Neural progenitor cell (in vitro differentiated cells): ENCODE measurements at regions not wholly inside any gene's neighbourhood (a gene's known extent, or its start where the extent isn't known, plus 50 kb on each side); places are given as distances from the start of the nearest gene placed in this dataset.

Source experiments
- DNase-seq: peaks from one replicate; pipeline ENCODE4 v3.0.0-alpha.2; 2016; ENCODE audit warnings: low spot score
- H2AFZ ChIP-seq: fragments of 200-600 bp; sonication (generic); replicated peaks from 2 replicates; pipeline ENCODE4 v1.6.1; 2016; ENCODE audit warnings: antibody characterized with exemption
- H3F3A ChIP-seq: fragments of 200-600 bp; sonication (generic); 2 replicates; pipeline ENCODE4 v1.6.1; 2016; ENCODE audit warnings: antibody characterized with exemption, low read depth
- H3K27ac ChIP-seq: fragments of 200-600 bp; sonication (generic); 2 replicates; pipeline ENCODE4 v1.5.1; 2016; ENCODE audit warnings: mild to moderate bottlenecking
- H3K27me3 ChIP-seq: fragments of 200-600 bp; sonication (generic); 2 replicates; pipeline ENCODE4 v1.6.1; 2016; ENCODE audit warnings: mild to moderate bottlenecking, moderate library complexity
- H3K36me3 ChIP-seq: fragments of 200-600 bp; sonication (generic); 2 replicates; pipeline ENCODE4 v1.5.1; 2016
- H3K4me1 ChIP-seq: fragments of 200-600 bp; sonication (generic); 2 replicates; pipeline ENCODE4 v1.6.1; 2016; ENCODE audit warnings: mixed run types
- H3K4me2 ChIP-seq: fragments of 200-600 bp; sonication (generic); 2 replicates; pipeline ENCODE4 v1.6.1; 2016
- H3K4me3 ChIP-seq: fragments of 200-600 bp; sonication (generic); 2 replicates; pipeline ENCODE4 v1.5.1; 2016
- H3K79me2 ChIP-seq: fragments of 200-600 bp; sonication (generic); 2 replicates; pipeline ENCODE4 v1.6.1; 2016; ENCODE audit warnings: low read depth
- H3K9ac ChIP-seq: fragments of 200-600 bp; sonication (generic); 2 replicates; pipeline ENCODE4 v1.6.1; 2016
- H3K9me3 ChIP-seq: fragments of 200-600 bp; sonication (generic); 2 replicates; pipeline ENCODE4 v1.5.1; 2016; ENCODE audit warnings: low read depth
- H4K20me1 ChIP-seq: fragments of 200-600 bp; sonication (generic); 2 replicates; pipeline ENCODE4 v1.6.1; 2016; ENCODE audit warnings: low read depth
- H3K27ac Mint-ChIP-seq: 3 replicates; pipeline ENCODE4 v1.8.0; 2021; ENCODE audit warnings: mixed read lengths
- H3K27me3 Mint-ChIP-seq: 2 replicates; pipeline ENCODE4 v1.8.0; 2022; ENCODE audit warnings: low read depth, mild to moderate bottlenecking, inconsistent platforms, moderate library complexity, mixed read lengths; ENCODE audit not compliant: insufficient read depth
- H3K36me3 Mint-ChIP-seq: 3 replicates; pipeline ENCODE4 v1.8.0; 2021; ENCODE audit warnings: mixed read lengths
- H3K4me1 Mint-ChIP-seq: 3 replicates; pipeline ENCODE4 v1.8.0; 2021; ENCODE audit warnings: mixed read lengths
- H3K4me3 Mint-ChIP-seq: 3 replicates; pipeline ENCODE4 v1.8.0; 2021; ENCODE audit warnings: mild to moderate bottlenecking, moderate library complexity, mixed read lengths
- H3K9me3 Mint-ChIP-seq: 3 replicates; pipeline ENCODE4 v1.8.0; 2020; ENCODE audit warnings: mixed read lengths
- EZH2 ChIP-seq: fragments of 200-600 bp; sonication (generic); IDR thresholded peaks from 2 replicates; pipeline ENCODE4 v1.6.1; 2017; ENCODE audit warnings: antibody characterized with exemption, mild to moderate bottlenecking, moderate library complexity
- EZH2phosphoT487 ChIP-seq: fragments of 200-600 bp; sonication (generic); IDR thresholded peaks from 2 replicates; pipeline ENCODE4 v1.6.1; 2017; ENCODE audit warnings: antibody characterized with exemption
- TF ChIP-seq, protein P1 (sequence below): fragments of 200-600 bp; sonication (generic); IDR thresholded peaks from 2 replicates; pipeline ENCODE4 v1.5.1; 2017; ENCODE audit warnings: antibody characterized with exemption, mild to moderate bottlenecking

- Histone ChIP-seq H3K4me1 (no peaks in the 10 kb centered on the region), H3K79me2 (no peaks in the 10 kb centered on the region), H3K9ac (no peak overlapping the region), H3K27ac (no peak overlapping the region), H3K27me3 (no peaks in the 10 kb centered on the region), H2AFZ (peak overlapping the region; percentile 65), H3K9me3 (no peaks in the 10 kb centered on the region), H4K20me1 (no peaks in the 10 kb centered on the region), H3K4me3 (no peak overlapping the region), H3K36me3 (no peaks in the 10 kb centered on the region), H3F3A (no peaks in the 10 kb centered on the region), H3K4me2 (no peak overlapping the region)
- TF ChIP-seq, protein P1, sequence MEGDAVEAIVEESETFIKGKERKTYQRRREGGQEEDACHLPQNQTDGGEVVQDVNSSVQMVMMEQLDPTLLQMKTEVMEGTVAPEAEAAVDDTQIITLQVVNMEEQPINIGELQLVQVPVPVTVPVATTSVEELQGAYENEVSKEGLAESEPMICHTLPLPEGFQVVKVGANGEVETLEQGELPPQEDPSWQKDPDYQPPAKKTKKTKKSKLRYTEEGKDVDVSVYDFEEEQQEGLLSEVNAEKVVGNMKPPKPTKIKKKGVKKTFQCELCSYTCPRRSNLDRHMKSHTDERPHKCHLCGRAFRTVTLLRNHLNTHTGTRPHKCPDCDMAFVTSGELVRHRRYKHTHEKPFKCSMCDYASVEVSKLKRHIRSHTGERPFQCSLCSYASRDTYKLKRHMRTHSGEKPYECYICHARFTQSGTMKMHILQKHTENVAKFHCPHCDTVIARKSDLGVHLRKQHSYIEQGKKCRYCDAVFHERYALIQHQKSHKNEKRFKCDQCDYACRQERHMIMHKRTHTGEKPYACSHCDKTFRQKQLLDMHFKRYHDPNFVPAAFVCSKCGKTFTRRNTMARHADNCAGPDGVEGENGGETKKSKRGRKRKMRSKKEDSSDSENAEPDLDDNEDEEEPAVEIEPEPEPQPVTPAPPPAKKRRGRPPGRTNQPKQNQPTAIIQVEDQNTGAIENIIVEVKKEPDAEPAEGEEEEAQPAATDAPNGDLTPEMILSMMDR, result no peak
- TF ChIP-seq EZH2, result no peak
- no peak for TF ChIP-seq EZH2phosphoT487
- Mint-ChIP-seq H3K4me3 (no peak overlapping the region), H3K27me3 (no peaks in the 10 kb centered on the region), H3K9me3 (peaks cover 7% of the 10 kb centered on the region), H3K4me1 (peaks cover 17% of the 10 kb centered on the region), H3K27ac (no peak overlapping the region), H3K36me3 (no peaks in the 10 kb centered on the region)
- DNase-seq, result no peak
These were observed 545.0 kb downstream of the ETS1 start for GRCh38 chr11:128042290-128042751.

- H3K27ac Mint-ChIP-seq, result no peak overlapping the region
- DNase-seq, result no peak
- no peak overlapping the region for H2AFZ ChIP-seq
- no peaks in the 10 kb centered on the region for H3K79me2 ChIP-seq
- H3K9me3 ChIP-seq, result no peaks in the 10 kb centered on the region
- H3K27me3 ChIP-seq, result no peaks in the 10 kb centered on the region
- H3K27ac ChIP-seq, result no peak overlapping the region
- no peaks in the 10 kb centered on the region for H3F3A ChIP-seq
- no peak overlapping the region for H3K9ac ChIP-seq
- H3K4me3 ChIP-seq, result no peak overlapping the region
- no peaks in the 10 kb centered on the region for H3K36me3 ChIP-seq
- H3K4me1 Mint-ChIP-seq, result peaks cover 17% of the 10 kb centered on the region
- H3K9me3 Mint-ChIP-seq, result peaks cover 7% of the 10 kb centered on the region
- no peaks in the 10 kb centered on the region for H3K4me1 ChIP-seq
- H3K36me3 Mint-ChIP-seq, result no peaks in the 10 kb centered on the region
- no peaks in the 10 kb centered on the region for H3K27me3 Mint-ChIP-seq
- TF ChIP-seq, protein P1, result no peak
- no peak overlapping the region for H3K4me3 Mint-ChIP-seq
- H4K20me1 ChIP-seq, result no peaks in the 10 kb centered on the region
- H3K4me2 ChIP-seq, result no peak overlapping the region
These were observed 546.8 kb downstream of the ETS1 start for GRCh38 chr11:128040603-128041002.

- no peak overlapping the region for H3K9ac ChIP-seq
- TF ChIP-seq, protein P1, result no peak
- TF ChIP-seq EZH2 (no peak), EZH2phosphoT487 (no peak)
These were observed 548.0 kb downstream of the ETS1 start for GRCh38 chr11:128039140-128040021.

More at GRCh38 chr11:128039140-128040021, 548.0 kb downstream of the ETS1 start:
- Histone ChIP-seq H3F3A (no peaks in the 10 kb centered on the region), H4K20me1 (no peaks in the 10 kb centered on the region), H3K4me2 (no peak overlapping the region), H2AFZ (no peak overlapping the region), H3K36me3 (no peaks in the 10 kb centered on the region), H3K9me3 (no peaks in the 10 kb centered on the region), H3K4me3 (no peak overlapping the region), H3K27me3 (no peaks in the 10 kb centered on the region), H3K27ac (no peak overlapping the region), H3K4me1 (no peaks in the 10 kb centered on the region), H3K79me2 (no peaks in the 10 kb centered on the region)
- Mint-ChIP-seq H3K4me1 (peaks cover 17% of the 10 kb centered on the region), H3K9me3 (peaks cover 4% of the 10 kb centered on the region), H3K4me3 (no peak overlapping the region), H3K36me3 (no peaks in the 10 kb centered on the region), H3K27me3 (no peaks in the 10 kb centered on the region), H3K27ac (no peak overlapping the region)
- no peak for DNase-seq
